Breast epithelium (tissue), 3 donors: ENCODE measurements at regions not wholly inside any gene's neighbourhood (a gene's known extent, or its start where the extent isn't known, plus 50 kb on each side); places are given as distances from the start of the nearest gene placed in this dataset.

Experiments used
- CTCF ChIP-seq, 3 donors: fragments of 450-650 bp; IDR thresholded peaks; one replicate each; pipeline ENCODE4 v1.5.1; 2016 to 2017; ENCODE audit warnings: antibody characterized with exemption in 3 of 3, mild to moderate bottlenecking in 3 of 3, moderate library complexity in 3 of 3
- POLR2A ChIP-seq: fragments of 450-650 bp; IDR thresholded peaks from one replicate; pipeline ENCODE4 v1.6.1; 2016; ENCODE audit warnings: antibody characterized with exemption, mild to moderate bottlenecking, moderate library complexity

GRCh38 chr3:34256021-34256420, 457.6 kb downstream of the PDCD6IP start:
- TF ChIP-seq CTCF (IDR thresholded peaks at IDR 0.05) (no peak), POLR2A (no peak)
